ENCODE measurements at regions not wholly inside any gene's neighbourhood (a gene's known extent, or its start where the extent isn't known, plus 50 kb on each side); places are given as distances from the start of the nearest gene placed in this dataset.

DNA sequence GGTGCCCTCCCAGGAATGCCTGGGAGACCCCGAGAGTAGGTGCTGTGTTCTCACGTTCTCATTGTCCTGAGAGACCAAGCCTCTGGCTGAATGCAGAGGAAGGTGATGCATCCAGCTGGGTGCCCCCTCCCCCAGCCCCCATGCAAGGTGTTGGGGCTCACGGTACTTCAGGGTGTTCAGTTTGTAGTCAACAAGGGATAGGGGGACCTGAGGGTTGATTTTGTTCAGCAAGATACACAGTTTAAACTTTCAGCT is 60.4 kb upstream of the DUSP5 start:
- H3K4me1 Mint-ChIP-seq (ENCODE audit: low read depth, unreplicated experiment), result peaks cover 1% of the 10 kb centered on the region
- no peak overlapping the region for H3K4me3 Mint-ChIP-seq (ENCODE audit: low read depth, unreplicated experiment)
- CTCF ChIA-PET, result no interaction called here
- no TSS peak for BruUV-seq (replicated peaks)
- TF ChIP-seq, protein P1, sequence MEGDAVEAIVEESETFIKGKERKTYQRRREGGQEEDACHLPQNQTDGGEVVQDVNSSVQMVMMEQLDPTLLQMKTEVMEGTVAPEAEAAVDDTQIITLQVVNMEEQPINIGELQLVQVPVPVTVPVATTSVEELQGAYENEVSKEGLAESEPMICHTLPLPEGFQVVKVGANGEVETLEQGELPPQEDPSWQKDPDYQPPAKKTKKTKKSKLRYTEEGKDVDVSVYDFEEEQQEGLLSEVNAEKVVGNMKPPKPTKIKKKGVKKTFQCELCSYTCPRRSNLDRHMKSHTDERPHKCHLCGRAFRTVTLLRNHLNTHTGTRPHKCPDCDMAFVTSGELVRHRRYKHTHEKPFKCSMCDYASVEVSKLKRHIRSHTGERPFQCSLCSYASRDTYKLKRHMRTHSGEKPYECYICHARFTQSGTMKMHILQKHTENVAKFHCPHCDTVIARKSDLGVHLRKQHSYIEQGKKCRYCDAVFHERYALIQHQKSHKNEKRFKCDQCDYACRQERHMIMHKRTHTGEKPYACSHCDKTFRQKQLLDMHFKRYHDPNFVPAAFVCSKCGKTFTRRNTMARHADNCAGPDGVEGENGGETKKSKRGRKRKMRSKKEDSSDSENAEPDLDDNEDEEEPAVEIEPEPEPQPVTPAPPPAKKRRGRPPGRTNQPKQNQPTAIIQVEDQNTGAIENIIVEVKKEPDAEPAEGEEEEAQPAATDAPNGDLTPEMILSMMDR (IDR thresholded peaks at IDR 0.05; ENCODE audit: unreplicated experiment), result no peak
- no peak overlapping the region for H3K27ac Mint-ChIP-seq (ENCODE audit: unreplicated experiment)
- H3K36me3 Mint-ChIP-seq (ENCODE audit: insufficient read depth, unreplicated experiment), result no peaks in the 10 kb centered on the region
- no peaks in the 10 kb centered on the region for H3K27me3 Mint-ChIP-seq (ENCODE audit: unreplicated experiment)
- intact Hi-C loops (cut with micrococcal nuclease; ENCODE audit: unreplicated experiment), result no loop called here
- DNase-seq, result no peak
- no peaks in the 10 kb centered on the region for H3K9me3 Mint-ChIP-seq (ENCODE audit: low read depth, unreplicated experiment)

DNA sequence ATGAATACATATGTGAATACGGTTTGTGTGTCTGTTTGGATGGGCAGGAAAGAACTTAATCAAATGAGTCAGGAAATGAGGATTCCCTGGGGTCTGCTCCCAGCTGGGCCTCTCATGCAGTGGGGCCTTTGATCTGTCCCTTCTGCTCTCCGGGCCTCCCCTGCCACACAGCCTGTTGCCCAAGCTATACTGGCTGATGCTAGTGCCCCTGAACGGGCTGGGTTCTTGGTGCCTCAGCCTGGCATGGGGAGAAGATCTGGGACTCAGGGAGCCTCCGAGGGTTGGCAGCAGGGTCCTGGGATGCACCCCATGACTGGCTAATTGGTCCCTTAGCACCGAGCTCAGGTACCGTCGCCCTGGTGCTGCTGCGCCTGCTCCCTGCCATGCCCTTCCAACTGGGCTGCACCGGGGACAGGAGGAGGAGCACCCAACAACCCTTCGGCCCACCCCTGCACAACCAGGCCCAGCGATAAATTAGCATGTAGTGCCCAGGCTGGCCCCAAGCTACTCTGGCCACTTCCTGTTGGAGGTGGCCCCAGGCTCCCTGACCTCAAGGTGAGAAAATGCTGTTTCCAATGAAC is 59.9 kb upstream of the DUSP5 start:
- no peak overlapping the region for H3K27ac Mint-ChIP-seq (ENCODE audit: unreplicated experiment)
- no peak for DNase-seq
- no TSS peak for BruUV-seq (replicated peaks)
- CTCF ChIA-PET, result no interaction called here
- H3K4me3 Mint-ChIP-seq (ENCODE audit: low read depth, unreplicated experiment), result no peak overlapping the region
- no peaks in the 10 kb centered on the region for H3K27me3 Mint-ChIP-seq (ENCODE audit: unreplicated experiment)
- TF ChIP-seq, protein P1 (IDR thresholded peaks at IDR 0.05; ENCODE audit: unreplicated experiment), result no peak
- H3K9me3 Mint-ChIP-seq (ENCODE audit: low read depth, unreplicated experiment), result no peaks in the 10 kb centered on the region
- H3K36me3 Mint-ChIP-seq (ENCODE audit: insufficient read depth, unreplicated experiment), result no peaks in the 10 kb centered on the region
- intact Hi-C loops (cut with micrococcal nuclease; ENCODE audit: unreplicated experiment), result no loop called here
- no peaks in the 10 kb centered on the region for H3K4me1 Mint-ChIP-seq (ENCODE audit: low read depth, unreplicated experiment)

DNA sequence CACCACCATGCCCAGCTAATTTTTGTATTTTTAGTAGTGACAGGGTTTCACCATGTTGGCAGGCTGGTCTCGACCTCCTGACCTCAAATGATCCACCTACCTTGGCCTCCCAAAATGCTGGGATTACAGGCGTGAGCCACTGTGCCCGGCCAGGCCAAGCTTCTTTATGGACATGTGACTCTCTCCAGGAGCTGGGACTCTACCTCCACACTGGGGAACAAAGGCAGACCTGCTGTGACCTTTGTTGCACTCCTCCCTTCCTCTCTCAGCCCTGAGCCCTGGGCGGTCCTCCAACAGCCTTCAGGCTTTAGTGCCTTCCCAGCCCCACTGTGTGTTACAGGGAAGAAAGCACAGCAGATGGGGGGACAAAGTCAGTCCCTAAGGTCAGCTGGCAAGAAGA is 55.0 kb upstream of the DUSP5 start:
- no peak overlapping the region for H3K27ac Mint-ChIP-seq (ENCODE audit: unreplicated experiment)
- CTCF ChIA-PET, result no interaction called here
- H3K9me3 Mint-ChIP-seq (ENCODE audit: low read depth, unreplicated experiment), result no peaks in the 10 kb centered on the region
- BruUV-seq (replicated peaks), result no TSS peak
- H3K27me3 Mint-ChIP-seq (ENCODE audit: unreplicated experiment), result no peaks in the 10 kb centered on the region
- TF ChIP-seq, protein P1 (IDR thresholded peaks at IDR 0.05; ENCODE audit: unreplicated experiment), result no peak
- no peak overlapping the region for H3K4me3 Mint-ChIP-seq (ENCODE audit: low read depth, unreplicated experiment)
- no peak for DNase-seq
- H3K4me1 Mint-ChIP-seq (ENCODE audit: low read depth, unreplicated experiment), result peaks cover 15% of the 10 kb centered on the region
- H3K36me3 Mint-ChIP-seq (ENCODE audit: insufficient read depth, unreplicated experiment), result peaks cover 5% of the 10 kb centered on the region
- intact Hi-C loops (cut with micrococcal nuclease; ENCODE audit: unreplicated experiment), result no loop called here

DNA sequence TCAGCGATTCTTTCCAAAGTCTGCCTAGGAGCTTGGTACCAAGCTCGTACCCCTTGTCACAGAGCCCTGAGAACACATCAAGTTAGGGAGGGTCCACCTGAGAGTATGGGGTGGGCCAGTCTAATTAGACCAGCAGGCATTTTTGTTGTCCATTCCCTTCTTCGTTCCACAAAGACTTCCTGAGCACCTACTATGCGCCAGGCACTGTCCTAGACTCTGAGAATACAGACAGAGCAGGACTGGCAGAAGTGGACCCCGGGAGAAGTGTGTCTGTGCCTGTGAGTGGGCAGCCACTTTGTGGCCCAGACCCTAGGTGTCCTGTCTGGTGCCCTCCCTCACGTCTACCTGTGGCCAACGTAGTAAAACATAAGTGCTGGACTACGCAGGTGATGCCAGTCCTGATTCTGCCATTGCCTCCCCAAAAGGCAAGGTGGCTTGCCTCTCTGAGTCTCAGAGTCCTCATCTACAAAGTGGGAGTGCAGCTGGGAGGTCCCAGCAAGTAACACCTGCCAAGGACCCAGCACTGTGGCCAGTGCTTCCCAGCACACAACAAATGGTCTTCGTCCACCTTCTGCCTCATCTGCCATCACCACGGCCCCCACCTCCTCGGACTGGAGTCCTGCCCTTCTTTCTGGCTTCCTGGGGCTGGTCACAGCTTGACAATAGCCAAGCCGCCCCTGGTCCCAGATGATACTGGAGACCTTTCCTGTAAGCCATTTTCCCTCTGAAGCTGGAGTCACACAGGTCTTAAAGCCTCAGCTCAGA is 54.3 kb upstream of the DUSP5 start:
- TF ChIP-seq, protein P1 (IDR thresholded peaks at IDR 0.05; ENCODE audit: unreplicated experiment), result no peak
- CTCF ChIA-PET, result no interaction called here
- no TSS peak for BruUV-seq (replicated peaks)
- DNase-seq, result no peak
- Mint-ChIP-seq H3K36me3 (ENCODE audit: insufficient read depth, unreplicated experiment) (peaks cover 5% of the 10 kb centered on the region), H3K27ac (ENCODE audit: unreplicated experiment) (no peak overlapping the region), H3K27me3 (ENCODE audit: unreplicated experiment) (no peaks in the 10 kb centered on the region), H3K4me3 (ENCODE audit: low read depth, unreplicated experiment) (no peak overlapping the region), H3K4me1 (ENCODE audit: low read depth, unreplicated experiment) (peaks cover 16% of the 10 kb centered on the region), H3K9me3 (ENCODE audit: low read depth, unreplicated experiment) (no peaks in the 10 kb centered on the region)
- intact Hi-C loops (cut with micrococcal nuclease; ENCODE audit: unreplicated experiment), result no loop called here
